Central memory CD8-positive, alpha-beta T cell (primary cell): ENCODE measurements at regions not wholly inside any gene's neighbourhood (a gene's known extent, or its start where the extent isn't known, plus 50 kb on each side); places are given as distances from the start of the nearest gene placed in this dataset.

Experiments used
- ATAC-seq: fragments of 150-1000 bp; cut with Tn5 transposase; replicated peaks from 2 replicates; pipeline ENCODE4 v1.10.0; 2022; ENCODE audit warnings: mild to moderate bottlenecking, moderate FRiP score, moderate number of reproducible peaks; ENCODE audit not compliant: poor library complexity, severe bottlenecking; ENCODE audit errors: extremely low read depth
- DNase-seq, 2 donors: peaks; one replicate each; pipeline ENCODE4 v3.0.0; 2021; ENCODE audit warnings: low spot score in 2 of 2
- H3K27ac Mint-ChIP-seq: one replicate; pipeline ENCODE4 v1.8.0; 2022; ENCODE audit warnings: low read depth, mild to moderate bottlenecking, moderate library complexity, mixed read lengths
- H3K27me3 Mint-ChIP-seq: one replicate; pipeline ENCODE4 v1.8.0; 2022; ENCODE audit warnings: mixed read lengths
- H3K36me3 Mint-ChIP-seq: one replicate; pipeline ENCODE4 v1.8.0; 2022; ENCODE audit warnings: mild to moderate bottlenecking, moderate library complexity, mixed read lengths; ENCODE audit not compliant: insufficient read depth
- H3K4me1 Mint-ChIP-seq: one replicate; pipeline ENCODE4 v1.8.0; 2022; ENCODE audit warnings: mixed read lengths
- H3K4me3 Mint-ChIP-seq: one replicate; pipeline ENCODE4 v1.8.0; 2022; ENCODE audit warnings: mild to moderate bottlenecking, moderate library complexity, mixed read lengths
- H3K9me3 Mint-ChIP-seq: one replicate; pipeline ENCODE4 v1.8.0; 2022; ENCODE audit warnings: mixed read lengths

GRCh38 chr18:22658318-22658717, 240.6 kb upstream of the CTAGE1 start:
- peaks cover 56% of the 10 kb centered on the region for H3K27me3 Mint-ChIP-seq
- H3K4me1 Mint-ChIP-seq = no peaks in the 10 kb centered on the region
- no peak overlapping the region for H3K4me3 Mint-ChIP-seq
- no peak for DNase-seq
- H3K9me3 Mint-ChIP-seq = peaks cover 21% of the 10 kb centered on the region
- no peak for ATAC-seq
- H3K27ac Mint-ChIP-seq = no peak overlapping the region
- no peaks in the 10 kb centered on the region for H3K36me3 Mint-ChIP-seq

- Mint-ChIP-seq H3K4me1 (no peaks in the 10 kb centered on the region), H3K36me3 (no peaks in the 10 kb centered on the region), H3K4me3 (no peak overlapping the region), H3K27ac (no peak overlapping the region), H3K27me3 (peaks cover 24% of the 10 kb centered on the region), H3K9me3 (peaks cover 5% of the 10 kb centered on the region)
- DNase-seq (no peak), ATAC-seq (no peak)
These were observed 245.7 kb upstream of the CTAGE1 start for GRCh38 chr18:22663378-22663777.

GRCh38 chr18:22666411-22666940, 248.8 kb upstream of the CTAGE1 start:
- Mint-ChIP-seq H3K9me3 (no peaks in the 10 kb centered on the region), H3K4me1 (no peaks in the 10 kb centered on the region), H3K27me3 (peaks cover 13% of the 10 kb centered on the region), H3K4me3 (no peak overlapping the region), H3K27ac (no peak overlapping the region), H3K36me3 (no peaks in the 10 kb centered on the region)
- ATAC-seq (no peak), DNase-seq (no peak)

GRCh38 chr18:22667156-22667555, 249.4 kb upstream of the CTAGE1 start:
- Mint-ChIP-seq H3K27ac (no peak overlapping the region), H3K4me3 (no peak overlapping the region), H3K36me3 (no peaks in the 10 kb centered on the region), H3K4me1 (no peaks in the 10 kb centered on the region), H3K27me3 (peaks cover 13% of the 10 kb centered on the region), H3K9me3 (no peaks in the 10 kb centered on the region)
- ATAC-seq (no peak), DNase-seq (no peak)

- Mint-ChIP-seq H3K9me3 (no peaks in the 10 kb centered on the region), H3K4me3 (no peak overlapping the region), H3K4me1 (no peaks in the 10 kb centered on the region), H3K36me3 (no peaks in the 10 kb centered on the region), H3K27ac (no peak overlapping the region), H3K27me3 (peaks cover 13% of the 10 kb centered on the region)
- ATAC-seq (no peak), DNase-seq (no peak)
These were observed 250.1 kb upstream of the CTAGE1 start for GRCh38 chr18:22667616-22668422.

GRCh38 chr18:22668496-22668895, 250.8 kb upstream of the CTAGE1 start:
- H3K4me1 Mint-ChIP-seq = no peaks in the 10 kb centered on the region
- H3K27ac Mint-ChIP-seq = no peak overlapping the region
- DNase-seq (no peak), ATAC-seq (no peak)
- no peaks in the 10 kb centered on the region for H3K36me3 Mint-ChIP-seq
- H3K27me3 Mint-ChIP-seq = peaks cover 15% of the 10 kb centered on the region
- no peaks in the 10 kb centered on the region for H3K9me3 Mint-ChIP-seq
- H3K4me3 Mint-ChIP-seq = no peak overlapping the region

- no peak for ATAC-seq
- no peak overlapping the region for H3K4me3 Mint-ChIP-seq
- no peaks in the 10 kb centered on the region for H3K9me3 Mint-ChIP-seq
- no peak overlapping the region for H3K27ac Mint-ChIP-seq
- peaks cover 36% of the 10 kb centered on the region for H3K27me3 Mint-ChIP-seq
- no peaks in the 10 kb centered on the region for H3K4me1 Mint-ChIP-seq
- DNase-seq = no peak
- H3K36me3 Mint-ChIP-seq = no peaks in the 10 kb centered on the region
These were observed 253.2 kb upstream of the CTAGE1 start for GRCh38 chr18:22670914-22671313.

- H3K9me3 Mint-ChIP-seq = no peaks in the 10 kb centered on the region
- no peaks in the 10 kb centered on the region for H3K36me3 Mint-ChIP-seq
- no peak for DNase-seq
- no peak overlapping the region for H3K27ac Mint-ChIP-seq
- no peak overlapping the region for H3K4me3 Mint-ChIP-seq
- H3K4me1 Mint-ChIP-seq = no peaks in the 10 kb centered on the region
- peaks cover 52% of the 10 kb centered on the region for H3K27me3 Mint-ChIP-seq
- ATAC-seq = no peak
These were observed 255.6 kb upstream of the CTAGE1 start for GRCh38 chr18:22673182-22673862.

GRCh38 chr18:22674272-22674671, 256.6 kb upstream of the CTAGE1 start:
- DNase-seq (no peak), ATAC-seq (no peak)
- Mint-ChIP-seq H3K36me3 (no peaks in the 10 kb centered on the region), H3K27me3 (peaks cover 42% of the 10 kb centered on the region), H3K27ac (no peak overlapping the region), H3K4me3 (no peak overlapping the region), H3K9me3 (no peaks in the 10 kb centered on the region), H3K4me1 (no peaks in the 10 kb centered on the region)

GRCh38 chr18:22675006-22675405, 257.3 kb upstream of the CTAGE1 start:
- Mint-ChIP-seq H3K27me3 (peaks cover 42% of the 10 kb centered on the region), H3K9me3 (no peaks in the 10 kb centered on the region), H3K4me3 (no peak overlapping the region), H3K4me1 (no peaks in the 10 kb centered on the region), H3K27ac (no peak overlapping the region), H3K36me3 (no peaks in the 10 kb centered on the region)
- DNase-seq = no peak
- ATAC-seq = no peak

- H3K4me3 Mint-ChIP-seq = no peak overlapping the region
- H3K27ac Mint-ChIP-seq = no peak overlapping the region
- H3K27me3 Mint-ChIP-seq = peaks cover 50% of the 10 kb centered on the region
- H3K36me3 Mint-ChIP-seq = no peaks in the 10 kb centered on the region
- no peak for ATAC-seq
- DNase-seq = no peak
- no peaks in the 10 kb centered on the region for H3K9me3 Mint-ChIP-seq
- H3K4me1 Mint-ChIP-seq = no peaks in the 10 kb centered on the region
These were observed 256.7 kb upstream of the RBBP8 start for GRCh38 chr18:22676423-22676822.

- H3K9me3 Mint-ChIP-seq = no peaks in the 10 kb centered on the region
- no peaks in the 10 kb centered on the region for H3K36me3 Mint-ChIP-seq
- H3K4me3 Mint-ChIP-seq = no peak overlapping the region
- DNase-seq (no peak), ATAC-seq (no peak)
- no peak overlapping the region for H3K27ac Mint-ChIP-seq
- no peaks in the 10 kb centered on the region for H3K4me1 Mint-ChIP-seq
- peaks cover 68% of the 10 kb centered on the region for H3K27me3 Mint-ChIP-seq
These were observed 254.6 kb upstream of the RBBP8 start for GRCh38 chr18:22678486-22678885.

- DNase-seq (no peak), ATAC-seq (no peak)
- H3K27me3 Mint-ChIP-seq = peaks cover 60% of the 10 kb centered on the region
- H3K4me1 Mint-ChIP-seq = no peaks in the 10 kb centered on the region
- no peaks in the 10 kb centered on the region for H3K9me3 Mint-ChIP-seq
- H3K27ac Mint-ChIP-seq = no peak overlapping the region
- H3K4me3 Mint-ChIP-seq = no peak overlapping the region
- H3K36me3 Mint-ChIP-seq = no peaks in the 10 kb centered on the region
These were observed 252.2 kb upstream of the RBBP8 start for GRCh38 chr18:22680944-22681343.
